NCI-H345 treated with DMSO at 0.1 percent for 48 hours (cell line): ENCODE measurements at regions not wholly inside any gene's neighbourhood (a gene's known extent, or its start where the extent isn't known, plus 50 kb on each side); places are given as distances from the start of the nearest gene placed in this dataset.
"Not testable (repeated sequence)": the region's sequence is repeated elsewhere in the genome, so short reads cannot be mapped to it uniquely, and the experiment has no call there.

ENCODE experiments used
- DNase-seq: peaks from one replicate; lab custom pipeline; 2025; ENCODE audit not compliant: unreplicated experiment; lab: John Stamatoyannopoulos, UW

GRCh38 chr13:86253497-86253896 lies 454.3 kb upstream of the SLITRK6 start:
- DNase-seq = not testable (repeated sequence)

GRCh38 chr13:86255820-86256219 lies 456.6 kb upstream of the SLITRK6 start:
- DNase-seq = not testable (repeated sequence)

- DNase-seq = no peak
These were observed 470.3 kb upstream of the SLITRK6 start for GRCh38 chr13:86269511-86269910.

GRCh38 chr13:86282442-86282841 lies 483.2 kb upstream of the SLITRK6 start:
- no peak for DNase-seq

GRCh38 chr13:86283031-86283430 lies 483.8 kb upstream of the SLITRK6 start:
- no peak for DNase-seq

- no peak for DNase-seq
These were observed 499.5 kb upstream of the SLITRK6 start for GRCh38 chr13:86298725-86299124.

- no peak for DNase-seq
These were observed 499.9 kb upstream of the SLITRK6 start for GRCh38 chr13:86299128-86299527.

GRCh38 chr13:86309881-86310280 lies 510.7 kb upstream of the SLITRK6 start:
- DNase-seq = no peak

GRCh38 chr13:86313421-86313820 lies 514.2 kb upstream of the SLITRK6 start:
- DNase-seq = no peak

- DNase-seq = no peak
These were observed 519.2 kb upstream of the SLITRK6 start for GRCh38 chr13:86318450-86318849.

GRCh38 chr13:86324191-86324590 lies 525.0 kb upstream of the SLITRK6 start:
- DNase-seq = no peak

- DNase-seq = no peak
These were observed 556.1 kb upstream of the SLITRK6 start for GRCh38 chr13:86355301-86355700.

- DNase-seq = no peak
These were observed 557.9 kb upstream of the SLITRK6 start for GRCh38 chr13:86357106-86357505.

GRCh38 chr13:86363749-86364148 lies 564.5 kb upstream of the SLITRK6 start:
- not testable (repeated sequence) for DNase-seq

GRCh38 chr13:86368924-86369323 lies 569.7 kb upstream of the SLITRK6 start:
- no peak for DNase-seq

GRCh38 chr13:86377451-86377850 lies 578.2 kb upstream of the SLITRK6 start:
- no peak for DNase-seq

GRCh38 chr13:86378628-86379027 lies 579.4 kb upstream of the SLITRK6 start:
- no peak for DNase-seq

- peak; percentile 81 for DNase-seq
These were observed 583.9 kb upstream of the SLITRK6 start for GRCh38 chr13:86383151-86383550.

- peak; percentile 77 for DNase-seq
These were observed 584.3 kb upstream of the SLITRK6 start for GRCh38 chr13:86383561-86383960.

GRCh38 chr13:86397635-86398034 lies 598.4 kb upstream of the SLITRK6 start:
- DNase-seq = no peak

GRCh38 chr13:86399572-86399971 lies 600.4 kb upstream of the SLITRK6 start:
- no peak for DNase-seq

GRCh38 chr13:86402500-86402899 lies 603.3 kb upstream of the SLITRK6 start:
- DNase-seq = no peak

GRCh38 chr13:86403181-86403580 lies 604.0 kb upstream of the SLITRK6 start:
- DNase-seq = no peak
